ENCODE measurements at regions not wholly inside any gene's neighbourhood (a gene's known extent, or its start where the extent isn't known, plus 50 kb on each side); places are given as distances from the start of the nearest gene placed in this dataset.

DNA sequence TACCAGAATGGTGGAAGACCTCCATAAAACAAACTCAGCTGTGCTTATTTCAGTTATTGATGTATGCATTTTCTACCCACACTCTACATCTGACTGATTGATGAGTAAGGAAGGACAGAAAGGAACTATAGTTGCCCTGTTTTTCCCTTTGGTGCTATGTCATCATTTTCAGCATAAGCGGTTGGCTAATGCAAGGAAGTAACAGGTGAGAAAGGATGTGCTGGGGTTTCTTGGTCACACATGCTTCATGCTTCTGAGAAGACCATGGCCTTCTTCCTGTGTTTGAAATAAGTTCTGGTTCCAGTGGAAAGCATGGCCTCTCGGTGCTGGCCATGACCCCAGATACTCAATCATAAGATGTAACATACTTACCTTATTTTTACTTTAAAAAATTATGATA lies 541.2 kb downstream of the PTPRU start:
- intact Hi-C loops (cut with DNase I), result no loop called here
- no peak for TF ChIP-seq POLR2AphosphoS5 (IDR thresholded peaks at IDR 0.05)
- TF ChIP-seq POLR2A (IDR thresholded peaks at IDR 0.05; ENCODE audit: low read depth), result no peak
- TF ChIP-seq, protein P1, sequence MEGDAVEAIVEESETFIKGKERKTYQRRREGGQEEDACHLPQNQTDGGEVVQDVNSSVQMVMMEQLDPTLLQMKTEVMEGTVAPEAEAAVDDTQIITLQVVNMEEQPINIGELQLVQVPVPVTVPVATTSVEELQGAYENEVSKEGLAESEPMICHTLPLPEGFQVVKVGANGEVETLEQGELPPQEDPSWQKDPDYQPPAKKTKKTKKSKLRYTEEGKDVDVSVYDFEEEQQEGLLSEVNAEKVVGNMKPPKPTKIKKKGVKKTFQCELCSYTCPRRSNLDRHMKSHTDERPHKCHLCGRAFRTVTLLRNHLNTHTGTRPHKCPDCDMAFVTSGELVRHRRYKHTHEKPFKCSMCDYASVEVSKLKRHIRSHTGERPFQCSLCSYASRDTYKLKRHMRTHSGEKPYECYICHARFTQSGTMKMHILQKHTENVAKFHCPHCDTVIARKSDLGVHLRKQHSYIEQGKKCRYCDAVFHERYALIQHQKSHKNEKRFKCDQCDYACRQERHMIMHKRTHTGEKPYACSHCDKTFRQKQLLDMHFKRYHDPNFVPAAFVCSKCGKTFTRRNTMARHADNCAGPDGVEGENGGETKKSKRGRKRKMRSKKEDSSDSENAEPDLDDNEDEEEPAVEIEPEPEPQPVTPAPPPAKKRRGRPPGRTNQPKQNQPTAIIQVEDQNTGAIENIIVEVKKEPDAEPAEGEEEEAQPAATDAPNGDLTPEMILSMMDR (IDR thresholded peaks at IDR 0.05), result no peak
- H3K36me3 ChIP-seq, result no peaks in the 10 kb centered on the region
- H3K27ac ChIP-seq (replicated peaks in 1 of 4), result no peak overlapping the region
- H3K27me3 ChIP-seq, result peaks cover 0 to 32% (median 0%) of the 10 kb centered on the region in 4 donors
- 90% methylated on average over 2 of the region's 2 CpGs for WGBS
- H3K4me3 ChIP-seq, result no peak overlapping the region
- peaks cover 0 to 13% (median 7%) of the 10 kb centered on the region in 4 donors for H3K9me3 ChIP-seq
- DNase-seq (ENCODE audit: extremely low spot score), result no peak
- H3K4me1 ChIP-seq, result no peaks in the 10 kb centered on the region

- Histone ChIP-seq H3K4me3 (no peak overlapping the region), H3K36me3 (no peaks in the 10 kb centered on the region), H3K4me1 (no peaks in the 10 kb centered on the region), H3K9me3 (peaks cover 0 to 13% (median 7%) of the 10 kb centered on the region in 4 donors), H3K27ac (replicated peaks in 1 of 4) (no peak overlapping the region), H3K27me3 (peaks cover 0 to 21% (median 0%) of the 10 kb centered on the region in 4 donors)
- intact Hi-C loops (cut with DNase I), result no loop called here
- TF ChIP-seq EP300 (IDR thresholded peaks at IDR 0.05) (no peak), POLR2A (IDR thresholded peaks at IDR 0.05; ENCODE audit: low read depth) (no peak), POLR2AphosphoS5 (IDR thresholded peaks at IDR 0.05) (no peak)
- TF ChIP-seq, protein P1 (IDR thresholded peaks at IDR 0.05), result no peak
- DNase-seq (ENCODE audit: extremely low spot score), result no peak
- 90% methylated on average over 2 of the region's 2 CpGs for WGBS
These were observed 538.0 kb downstream of the PTPRU start for GRCh38 chr1:29774355-29774754.

- intact Hi-C loops (cut with DNase I), result no loop called here
- no peak overlapping the region for H3K4me3 ChIP-seq
- H3K36me3 ChIP-seq, result no peaks in the 10 kb centered on the region
- TF ChIP-seq POLR2A (IDR thresholded peaks at IDR 0.05; ENCODE audit: low read depth) (no peak), POLR2AphosphoS5 (IDR thresholded peaks at IDR 0.05) (no peak), EP300 (IDR thresholded peaks at IDR 0.05) (no peak)
- TF ChIP-seq, protein P1 (IDR thresholded peaks at IDR 0.05), result no peak
- DNase-seq (ENCODE audit: extremely low spot score), result peak; percentile 83
- no peak overlapping the region for H3K27ac ChIP-seq (replicated peaks in 1 of 4)
- no peaks in the 10 kb centered on the region for H3K4me1 ChIP-seq
- WGBS, result 58% methylated on average over 4 of the region's 4 CpGs
- peaks cover 0 to 13% (median 7%) of the 10 kb centered on the region in 4 donors for H3K9me3 ChIP-seq
- peaks cover 0 to 15% (median 5%) of the 10 kb centered on the region in 4 donors for H3K27me3 ChIP-seq
These were observed 536.3 kb downstream of the PTPRU start for GRCh38 chr1:29772584-29773100.

DNA sequence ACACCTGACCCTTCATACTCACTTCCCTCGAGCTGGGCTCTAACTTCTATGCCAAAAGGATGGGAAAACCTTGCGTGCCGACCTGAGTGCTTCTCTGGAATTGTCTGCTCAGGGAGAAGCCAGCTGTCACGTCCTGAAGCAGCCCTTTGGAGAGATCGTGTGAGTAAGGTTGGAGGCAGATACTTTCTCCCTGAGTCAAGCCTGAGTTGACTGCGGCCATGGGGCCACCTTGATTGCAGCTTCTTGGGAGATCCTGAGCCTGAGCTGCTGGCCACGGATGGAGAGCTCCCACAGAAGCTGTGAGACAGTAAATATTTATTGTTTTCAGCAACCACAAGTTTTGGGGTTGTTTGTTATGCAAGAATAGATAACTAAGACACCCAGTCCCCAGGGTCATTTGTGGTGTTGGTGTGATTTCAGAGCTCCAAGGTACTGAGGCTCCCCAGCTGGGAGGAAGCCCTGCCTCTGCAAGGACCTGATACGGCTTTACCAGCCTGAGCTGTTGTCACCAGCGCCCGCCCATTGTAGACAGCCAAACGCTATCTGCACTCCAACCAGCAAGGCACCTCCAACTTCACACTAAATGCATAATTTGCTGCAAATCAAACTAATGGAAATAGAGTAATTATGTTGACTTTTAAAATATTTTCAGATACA lies 531.6 kb downstream of the PTPRU start:
- no peak for TF ChIP-seq POLR2A (IDR thresholded peaks at IDR 0.05; ENCODE audit: low read depth)
- TF ChIP-seq, protein P1 (IDR thresholded peaks at IDR 0.05), result no peak
- TF ChIP-seq POLR2AphosphoS5 (IDR thresholded peaks at IDR 0.05), result no peak
- TF ChIP-seq EP300 (IDR thresholded peaks at IDR 0.05), result no peak
- H3K9me3 ChIP-seq, result peaks cover 0 to 11% (median 8%) of the 10 kb centered on the region in 4 donors
- H3K36me3 ChIP-seq, result no peaks in the 10 kb centered on the region
- intact Hi-C loops (cut with DNase I), result no loop called here
- 65% methylated on average over 11 of the region's 11 CpGs for WGBS
- peak; percentile 81 for DNase-seq (ENCODE audit: extremely low spot score)
- peaks cover 0 to 33% (median 5%) of the 10 kb centered on the region in 4 donors for H3K27me3 ChIP-seq
- no peak overlapping the region for H3K27ac ChIP-seq (replicated peaks in 1 of 4)
- H3K4me1 ChIP-seq, result no peaks in the 10 kb centered on the region
- H3K4me3 ChIP-seq, result no peak overlapping the region

All from esophagus muscularis mucosa (tissue), 4 donors.